ENCODE measurements at regions not wholly inside any gene's neighbourhood (a gene's known extent, or its start where the extent isn't known, plus 50 kb on each side); places are given as distances from the start of the nearest gene placed in this dataset.

- no peak for TF ChIP-seq BACH2 (CRISPR knock-in tag; IDR thresholded peaks at IDR 0.05; ENCODE audit: borderline replicate concordance)
- no peak for TF ChIP-seq RARB (CRISPR knock-in tag; IDR thresholded peaks at IDR 0.05)
- TF ChIP-seq TCF4 (CRISPR knock-in tag; IDR thresholded peaks at IDR 0.05; ENCODE audit: borderline replicate concordance): no peak
- TF ChIP-seq CSDC2 (CRISPR knock-in tag; IDR thresholded peaks at IDR 0.05): no peak
- no peak for TF ChIP-seq ZNF8 (CRISPR knock-in tag; IDR thresholded peaks at IDR 0.05)
- no peak for TF ChIP-seq PATZ1 (CRISPR knock-in tag; IDR thresholded peaks at IDR 0.05; ENCODE audit: borderline replicate concordance)
Measured at GRCh38 chr5:17991775-17992174, 357.5 kb downstream of the TAF11L14 start.
